ENCODE measurements at regions not wholly inside any gene's neighbourhood (a gene's known extent, or its start where the extent isn't known, plus 50 kb on each side); places are given as distances from the start of the nearest gene placed in this dataset.

GRCh38 chr3:31406896-31407295 is 125.8 kb upstream of the STT3B start:
- Histone ChIP-seq H3K27ac (ENCODE audit: low read depth, low read length) (no peak overlapping the region), H2AK5ac (ENCODE audit: low read length) (no peak overlapping the region), H3K56ac (ENCODE audit: low read length) (no peak overlapping the region), H3K36me3 (ENCODE audit: control insufficient read depth, insufficient read depth, low read length) (no peaks in the 10 kb centered on the region), H3K79me2 (ENCODE audit: control insufficient read depth, insufficient read depth, low read length) (no peaks in the 10 kb centered on the region), H3K4me2 (ENCODE audit: low read length) (no peak overlapping the region), H2BK120ac (ENCODE audit: low read depth, low read length) (no peak overlapping the region), H3K4ac (ENCODE audit: low read depth, low read length) (no peak overlapping the region), H4K8ac (ENCODE audit: low read depth, low read length) (no peak overlapping the region), H3K4me3 (ENCODE audit: low read length) (no peak overlapping the region), H3K18ac (ENCODE audit: low read length) (no peak overlapping the region), H3K23ac (ENCODE audit: low read length) (no peak overlapping the region), H3K27me3 (ENCODE audit: insufficient read depth, low read length, poor library complexity) (no peaks in the 10 kb centered on the region), H3K4me1 (ENCODE audit: control insufficient read depth, low read depth, low read length) (no peaks in the 10 kb centered on the region), H4K5ac (ENCODE audit: low read length) (no peak overlapping the region), H2BK5ac (ENCODE audit: low read length) (no peak overlapping the region), H3K79me1 (ENCODE audit: low read length) (no peaks in the 10 kb centered on the region), H3K9ac (ENCODE audit: low read length) (no peak overlapping the region), H2BK15ac (replicated peaks; ENCODE audit: low read depth) (no peak overlapping the region)
- DNase-seq: no peak
- no CpG with 5 or more reads among the region's 1 CpG for WGBS (ENCODE audit: extremely low coverage, insufficient coverage, low lambda C conversion rate)

- Histone ChIP-seq H3K27ac (ENCODE audit: low read depth, low read length) (no peak overlapping the region), H3K4me1 (ENCODE audit: control insufficient read depth, low read depth, low read length) (no peaks in the 10 kb centered on the region)
- WGBS (ENCODE audit: extremely low coverage, insufficient coverage, low lambda C conversion rate): no CpG with 5 or more reads among the region's 4 CpGs
These were observed 125.1 kb upstream of the STT3B start for GRCh38 chr3:31407665-31408064.

GRCh38 chr3:31408720-31409119 is 124.0 kb upstream of the STT3B start:
- Histone ChIP-seq H2BK5ac (ENCODE audit: low read length) (no peak overlapping the region), H3K4me3 (ENCODE audit: low read length) (no peak overlapping the region), H3K56ac (ENCODE audit: low read length) (no peak overlapping the region), H3K4me2 (ENCODE audit: low read length) (no peak overlapping the region), H3K9ac (ENCODE audit: low read length) (no peak overlapping the region), H3K27me3 (ENCODE audit: insufficient read depth, low read length, poor library complexity) (no peaks in the 10 kb centered on the region), H3K23ac (ENCODE audit: low read length) (no peak overlapping the region), H4K8ac (ENCODE audit: low read depth, low read length) (no peak overlapping the region), H3K36me3 (ENCODE audit: control insufficient read depth, insufficient read depth, low read length) (no peaks in the 10 kb centered on the region), H2BK120ac (ENCODE audit: low read depth, low read length) (no peak overlapping the region), H4K5ac (ENCODE audit: low read length) (no peak overlapping the region), H2AK5ac (ENCODE audit: low read length) (no peak overlapping the region), H3K4ac (ENCODE audit: low read depth, low read length) (no peak overlapping the region), H3K27ac (ENCODE audit: low read depth, low read length) (no peak overlapping the region), H2BK15ac (replicated peaks; ENCODE audit: low read depth) (no peak overlapping the region), H3K79me2 (ENCODE audit: control insufficient read depth, insufficient read depth, low read length) (no peaks in the 10 kb centered on the region), H3K18ac (ENCODE audit: low read length) (no peak overlapping the region), H3K79me1 (ENCODE audit: low read length) (no peaks in the 10 kb centered on the region), H3K4me1 (ENCODE audit: control insufficient read depth, low read depth, low read length) (no peaks in the 10 kb centered on the region)
- no CpG with 5 or more reads among the region's 3 CpGs for WGBS (ENCODE audit: extremely low coverage, insufficient coverage, low lambda C conversion rate)
- DNase-seq: no peak

More at GRCh38 chr3:31407665-31408064, 125.1 kb upstream of the STT3B start:
- DNase-seq: no peak
- Histone ChIP-seq H3K4ac (ENCODE audit: low read depth, low read length) (no peak overlapping the region), H2BK120ac (ENCODE audit: low read depth, low read length) (no peak overlapping the region), H3K56ac (ENCODE audit: low read length) (no peak overlapping the region), H4K8ac (ENCODE audit: low read depth, low read length) (no peak overlapping the region), H3K4me3 (ENCODE audit: low read length) (no peak overlapping the region), H2BK15ac (replicated peaks; ENCODE audit: low read depth) (no peak overlapping the region), H3K36me3 (ENCODE audit: control insufficient read depth, insufficient read depth, low read length) (no peaks in the 10 kb centered on the region), H3K27me3 (ENCODE audit: insufficient read depth, low read length, poor library complexity) (no peaks in the 10 kb centered on the region), H3K4me2 (ENCODE audit: low read length) (no peak overlapping the region), H2AK5ac (ENCODE audit: low read length) (no peak overlapping the region), H3K18ac (ENCODE audit: low read length) (no peak overlapping the region), H3K79me1 (ENCODE audit: low read length) (no peaks in the 10 kb centered on the region), H2BK5ac (ENCODE audit: low read length) (no peak overlapping the region), H3K23ac (ENCODE audit: low read length) (no peak overlapping the region), H3K79me2 (ENCODE audit: control insufficient read depth, insufficient read depth, low read length) (no peaks in the 10 kb centered on the region), H4K5ac (ENCODE audit: low read length) (no peak overlapping the region), H3K9ac (ENCODE audit: low read length) (no peak overlapping the region)

- no peak overlapping the region for H2BK120ac ChIP-seq (ENCODE audit: low read depth, low read length)
- H3K4me3 ChIP-seq (ENCODE audit: low read length): no peak overlapping the region
- no peak overlapping the region for H3K4ac ChIP-seq (ENCODE audit: low read depth, low read length)
- H3K79me2 ChIP-seq (ENCODE audit: control insufficient read depth, insufficient read depth, low read length): no peaks in the 10 kb centered on the region
- H4K5ac ChIP-seq (ENCODE audit: low read length): no peak overlapping the region
- no peak overlapping the region for H3K56ac ChIP-seq (ENCODE audit: low read length)
- no peaks in the 10 kb centered on the region for H3K4me1 ChIP-seq (ENCODE audit: control insufficient read depth, low read depth, low read length)
- H3K36me3 ChIP-seq (ENCODE audit: control insufficient read depth, insufficient read depth, low read length): no peaks in the 10 kb centered on the region
- no peak overlapping the region for H3K9ac ChIP-seq (ENCODE audit: low read length)
- H2AK5ac ChIP-seq (ENCODE audit: low read length): no peak overlapping the region
- no peak overlapping the region for H2BK5ac ChIP-seq (ENCODE audit: low read length)
- H3K27me3 ChIP-seq (ENCODE audit: insufficient read depth, low read length, poor library complexity): no peaks in the 10 kb centered on the region
- DNase-seq: no peak
- H3K4me2 ChIP-seq (ENCODE audit: low read length): no peak overlapping the region
- no CpG with 5 or more reads among the region's 4 CpGs for WGBS (ENCODE audit: extremely low coverage, insufficient coverage, low lambda C conversion rate)
- H3K23ac ChIP-seq (ENCODE audit: low read length): no peak overlapping the region
- H4K8ac ChIP-seq (ENCODE audit: low read depth, low read length): no peak overlapping the region
- no peak overlapping the region for H2BK15ac ChIP-seq (replicated peaks; ENCODE audit: low read depth)
- H3K79me1 ChIP-seq (ENCODE audit: low read length): no peaks in the 10 kb centered on the region
- H3K27ac ChIP-seq (ENCODE audit: low read depth, low read length): no peak overlapping the region
- H3K18ac ChIP-seq (ENCODE audit: low read length): no peak overlapping the region
These were observed 123.3 kb upstream of the STT3B start for GRCh38 chr3:31409389-31409788.

- H2BK120ac ChIP-seq (ENCODE audit: low read depth, low read length): no peak overlapping the region
- no peak overlapping the region for H3K56ac ChIP-seq (ENCODE audit: low read length)
- DNase-seq: no peak
- no peak overlapping the region for H2BK15ac ChIP-seq (replicated peaks; ENCODE audit: low read depth)
- H2BK5ac ChIP-seq (ENCODE audit: low read length): no peak overlapping the region
- no peak overlapping the region for H3K18ac ChIP-seq (ENCODE audit: low read length)
- no peaks in the 10 kb centered on the region for H3K4me1 ChIP-seq (ENCODE audit: control insufficient read depth, low read depth, low read length)
- H3K27me3 ChIP-seq (ENCODE audit: insufficient read depth, low read length, poor library complexity): no peaks in the 10 kb centered on the region
- H4K8ac ChIP-seq (ENCODE audit: low read depth, low read length): no peak overlapping the region
- no peak overlapping the region for H3K4me3 ChIP-seq (ENCODE audit: low read length)
- H3K27ac ChIP-seq (ENCODE audit: low read depth, low read length): no peak overlapping the region
- no peak overlapping the region for H2AK5ac ChIP-seq (ENCODE audit: low read length)
- no peaks in the 10 kb centered on the region for H3K36me3 ChIP-seq (ENCODE audit: control insufficient read depth, insufficient read depth, low read length)
- H3K79me1 ChIP-seq (ENCODE audit: low read length): no peaks in the 10 kb centered on the region
- no CpG with 5 or more reads among the region's 6 CpGs for WGBS (ENCODE audit: extremely low coverage, insufficient coverage, low lambda C conversion rate)
- H3K79me2 ChIP-seq (ENCODE audit: control insufficient read depth, insufficient read depth, low read length): no peaks in the 10 kb centered on the region
- H3K4ac ChIP-seq (ENCODE audit: low read depth, low read length): no peak overlapping the region
- H4K5ac ChIP-seq (ENCODE audit: low read length): no peak overlapping the region
- H3K23ac ChIP-seq (ENCODE audit: low read length): no peak overlapping the region
- H3K4me2 ChIP-seq (ENCODE audit: low read length): no peak overlapping the region
- H3K9ac ChIP-seq (ENCODE audit: low read length): no peak overlapping the region
These were observed 122.9 kb upstream of the STT3B start for GRCh38 chr3:31409866-31410265.

GRCh38 chr3:31410411-31410810 is 122.3 kb upstream of the STT3B start:
- DNase-seq: no peak
- Histone ChIP-seq H3K27me3 (ENCODE audit: insufficient read depth, low read length, poor library complexity) (no peaks in the 10 kb centered on the region), H2AK5ac (ENCODE audit: low read length) (no peak overlapping the region), H2BK120ac (ENCODE audit: low read depth, low read length) (no peak overlapping the region), H3K79me1 (ENCODE audit: low read length) (no peaks in the 10 kb centered on the region), H3K56ac (ENCODE audit: low read length) (no peak overlapping the region), H3K36me3 (ENCODE audit: control insufficient read depth, insufficient read depth, low read length) (no peaks in the 10 kb centered on the region), H3K4me1 (ENCODE audit: control insufficient read depth, low read depth, low read length) (no peaks in the 10 kb centered on the region), H3K79me2 (ENCODE audit: control insufficient read depth, insufficient read depth, low read length) (no peaks in the 10 kb centered on the region), H3K27ac (ENCODE audit: low read depth, low read length) (no peak overlapping the region), H3K23ac (ENCODE audit: low read length) (no peak overlapping the region), H3K9ac (ENCODE audit: low read length) (no peak overlapping the region), H4K8ac (ENCODE audit: low read depth, low read length) (no peak overlapping the region), H2BK5ac (ENCODE audit: low read length) (no peak overlapping the region), H3K4me2 (ENCODE audit: low read length) (no peak overlapping the region), H2BK15ac (replicated peaks; ENCODE audit: low read depth) (no peak overlapping the region), H3K4ac (ENCODE audit: low read depth, low read length) (no peak overlapping the region), H3K4me3 (ENCODE audit: low read length) (no peak overlapping the region), H4K5ac (ENCODE audit: low read length) (no peak overlapping the region), H3K18ac (ENCODE audit: low read length) (no peak overlapping the region)
- WGBS (ENCODE audit: extremely low coverage, insufficient coverage, low lambda C conversion rate): no CpG with 5 or more reads among the region's 3 CpGs
